MM.1S (cell line): ENCODE measurements at regions not wholly inside any gene's neighbourhood (a gene's known extent, or its start where the extent isn't known, plus 50 kb on each side); places are given as distances from the start of the nearest gene placed in this dataset.

Experiments used
- CTCF ChIP-seq: fragments of 300-600 bp; sonication (generic); IDR thresholded peaks from 2 replicates; pipeline ENCODE4 v1.5.1; 2016; ENCODE audit warnings: antibody characterized with exemption, low read length, mixed read lengths
- EZH2 ChIP-seq: fragments of 300-600 bp; sonication (generic); optimal IDR thresholded peaks from 2 replicates; pipeline ENCODE3; 2017; ENCODE audit warnings: low read depth, mild to moderate bottlenecking, antibody characterized with exemption, low read length, mixed read lengths
- EZH2phosphoT487 ChIP-seq: fragments of 300-600 bp; sonication (generic); IDR thresholded peaks from 2 replicates; pipeline ENCODE4 v1.6.1; 2018; ENCODE audit warnings: antibody characterized with exemption, low read length

- no peak for TF ChIP-seq CTCF
- no peak for TF ChIP-seq EZH2
- TF ChIP-seq EZH2phosphoT487, result no peak
Observed at GRCh38 chr3:5069627-5070026, 52.5 kb upstream of the ARL8B start.
